Mucosa of rectum (tissue), 2 donors: ENCODE measurements at regions not wholly inside any gene's neighbourhood (a gene's known extent, or its start where the extent isn't known, plus 50 kb on each side); places are given as distances from the start of the nearest gene placed in this dataset.

Experiments used
- H3K27ac ChIP-seq, 2 donors: one replicate each; pipeline ENCODE4 v1.7.0; 2013; ENCODE audit warnings: inconsistent platforms in 2 of 2, low read depth in 2 of 2, low read length in 2 of 2
- H3K27me3 ChIP-seq, 2 donors: one replicate each; pipeline ENCODE4 v1.7.0; 2013; ENCODE audit warnings: low read length in 2 of 2; ENCODE audit not compliant: control insufficient read depth in 2 of 2, insufficient read depth in 2 of 2
- H3K36me3 ChIP-seq, 2 donors: one replicate each; pipeline ENCODE4 v1.7.0; 2013; ENCODE audit warnings: low read length in 2 of 2; ENCODE audit not compliant: control insufficient read depth in 2 of 2, insufficient read depth in 2 of 2
- H3K4me1 ChIP-seq, 2 donors: one replicate each; pipeline ENCODE4 v1.7.0; 2013; ENCODE audit warnings: low read length in 2 of 2, mild to moderate bottlenecking in 1 of 2; ENCODE audit not compliant: control insufficient read depth in 2 of 2, insufficient read depth in 2 of 2
- H3K4me3 ChIP-seq, 2 donors: one replicate each; pipeline ENCODE4 v1.7.0; 2013; ENCODE audit warnings: low read length in 2 of 2
- H3K9ac ChIP-seq, 2 donors: one replicate each; pipeline ENCODE4 v1.7.0; 2013; ENCODE audit warnings: low read length in 2 of 2, low read depth in 1 of 2, mild to moderate bottlenecking in 1 of 2
- H3K9me3 ChIP-seq, 2 donors: one replicate each; pipeline ENCODE4 v1.7.0; 2013; ENCODE audit warnings: low read length in 2 of 2; ENCODE audit not compliant: control insufficient read depth in 2 of 2
- donor health status: healthy.
- donor health status: Normal muscosa, but diverticular disease.

- Histone ChIP-seq H3K9ac (no peak overlapping the region), H3K4me3 (no peak overlapping the region), H3K27me3 (no peaks in the 10 kb centered on the region), H3K27ac (no peak overlapping the region), H3K4me1 (peaks cover 9 to 22% of the 10 kb centered on the region in 2 donors), H3K9me3 (no peaks in the 10 kb centered on the region), H3K36me3 (no peaks in the 10 kb centered on the region)
Measured at GRCh38 chr6:43910638-43911353, 140.8 kb downstream of the VEGFA start.

GRCh38 chr6:43910149-43910637 is 140.2 kb downstream of the VEGFA start:
- Histone ChIP-seq H3K36me3 (no peaks in the 10 kb centered on the region), H3K27me3 (no peaks in the 10 kb centered on the region), H3K4me1 (peaks cover 8 to 22% of the 10 kb centered on the region in 2 donors)

GRCh38 chr6:43909474-43910148 is 139.6 kb downstream of the VEGFA start:
- no peak overlapping the region for H3K9ac ChIP-seq
- no peaks in the 10 kb centered on the region for H3K36me3 ChIP-seq
- no peak overlapping the region for H3K4me3 ChIP-seq
- peaks cover 8 to 22% of the 10 kb centered on the region in 2 donors for H3K4me1 ChIP-seq
- no peak overlapping the region for H3K27ac ChIP-seq
- H3K27me3 ChIP-seq: no peaks in the 10 kb centered on the region
- H3K9me3 ChIP-seq: no peaks in the 10 kb centered on the region

More at GRCh38 chr6:43910149-43910637, 140.2 kb downstream of the VEGFA start:
- H3K27ac ChIP-seq: no peak overlapping the region
- no peak overlapping the region for H3K9ac ChIP-seq
- no peak overlapping the region for H3K4me3 ChIP-seq
- no peaks in the 10 kb centered on the region for H3K9me3 ChIP-seq

- Histone ChIP-seq H3K36me3 (no peaks in the 10 kb centered on the region), H3K9me3 (no peaks in the 10 kb centered on the region), H3K9ac (no peak overlapping the region), H3K27me3 (no peaks in the 10 kb centered on the region), H3K4me1 (peaks cover 7 to 11% of the 10 kb centered on the region in 2 donors), H3K4me3 (no peak overlapping the region), H3K27ac (no peak overlapping the region)
Measured at GRCh38 chr6:43907789-43908472, 137.9 kb downstream of the VEGFA start.

GRCh38 chr6:43907312-43907711 is 137.3 kb downstream of the VEGFA start:
- H3K36me3 ChIP-seq: no peaks in the 10 kb centered on the region
- peaks cover 2 to 5% of the 10 kb centered on the region in 2 donors for H3K4me1 ChIP-seq
- H3K4me3 ChIP-seq: no peak overlapping the region
- no peak overlapping the region for H3K27ac ChIP-seq
- no peaks in the 10 kb centered on the region for H3K9me3 ChIP-seq
- no peak overlapping the region for H3K9ac ChIP-seq
- H3K27me3 ChIP-seq: no peaks in the 10 kb centered on the region

- Histone ChIP-seq H3K9me3 (no peaks in the 10 kb centered on the region), H3K4me3 (no peak overlapping the region), H3K4me1 (no peaks in the 10 kb centered on the region), H3K27ac (no peak overlapping the region), H3K36me3 (no peaks in the 10 kb centered on the region), H3K9ac (no peak overlapping the region), H3K27me3 (no peaks in the 10 kb centered on the region)
Measured at GRCh38 chr6:43904311-43905123, 134.5 kb downstream of the VEGFA start.

- Histone ChIP-seq H3K4me3 (no peak overlapping the region), H3K9ac (no peak overlapping the region), H3K9me3 (no peaks in the 10 kb centered on the region), H3K27me3 (no peaks in the 10 kb centered on the region), H3K27ac (no peak overlapping the region), H3K36me3 (no peaks in the 10 kb centered on the region), H3K4me1 (no peaks in the 10 kb centered on the region)
Measured at GRCh38 chr6:43903739-43904290, 133.8 kb downstream of the VEGFA start.

- H3K9ac ChIP-seq: no peak overlapping the region
- H3K27me3 ChIP-seq: no peaks in the 10 kb centered on the region
- H3K27ac ChIP-seq: no peak overlapping the region
- H3K36me3 ChIP-seq: no peaks in the 10 kb centered on the region
- H3K9me3 ChIP-seq: no peaks in the 10 kb centered on the region
- H3K4me1 ChIP-seq: no peaks in the 10 kb centered on the region
- no peak overlapping the region for H3K4me3 ChIP-seq
Measured at GRCh38 chr6:43901733-43902230, 131.8 kb downstream of the VEGFA start.

- Histone ChIP-seq H3K4me3 (no peak overlapping the region), H3K9ac (no peak overlapping the region), H3K4me1 (no peaks in the 10 kb centered on the region), H3K27ac (peak overlapping the region; percentile 32 to 45), H3K9me3 (no peaks in the 10 kb centered on the region), H3K27me3 (no peaks in the 10 kb centered on the region), H3K36me3 (no peaks in the 10 kb centered on the region)
Measured at GRCh38 chr6:43900916-43901732, 131.1 kb downstream of the VEGFA start.
